ENCODE measurements at regions not wholly inside any gene's neighbourhood (a gene's known extent, or its start where the extent isn't known, plus 50 kb on each side); places are given as distances from the start of the nearest gene placed in this dataset.

- no peak for TF ChIP-seq HDGF (IDR thresholded peaks at IDR 0.05; ENCODE audit: borderline replicate concordance)
- TF ChIP-seq CTBP1 (IDR thresholded peaks at IDR 0.05; ENCODE audit: borderline replicate concordance): no peak
- TF ChIP-seq NFRKB (IDR thresholded peaks at IDR 0.05): no peak
- TF ChIP-seq SP1 (IDR thresholded peaks at IDR 0.05): no peak
- TF ChIP-seq FOXK2 (IDR thresholded peaks at IDR 0.05): no peak
- no peak for TF ChIP-seq ZNF384 (IDR thresholded peaks at IDR 0.05)
- no peak for TF ChIP-seq PKNOX1 (IDR thresholded peaks at IDR 0.05)
- no peak for TF ChIP-seq SUZ12 (IDR thresholded peaks at IDR 0.05)
- no peak for TF ChIP-seq FOXA1 (IDR thresholded peaks at IDR 0.05)
- TF ChIP-seq ELF4 (IDR thresholded peaks at IDR 0.05): no peak
Observed at GRCh38 chr18:51257150-51257549, 59.7 kb upstream of the MEX3C start.
